Panc1 (cell line): ENCODE measurements at regions not wholly inside any gene's neighbourhood (a gene's known extent, or its start where the extent isn't known, plus 50 kb on each side); places are given as distances from the start of the nearest gene placed in this dataset.

Experiments
- ATAC-seq: fragments of 200-7000 bp; cut with Tn5 transposase; 2 replicates; pipeline ENCODE4 v1.9.1; 2020; ENCODE audit warnings: mild to moderate bottlenecking, moderate library complexity
- BruUV-seq: library from RNA; stranded (reverse); fragments of 400-500 nt; replicated peaks from 2 replicates; lab custom pipeline; 2021; lab: Mats Ljungman, UMichigan
- CTCF ChIA-PET: fragments of 300-600 bp; sonication (Branson Sonifier 250); formaldehyde crosslinking; loops from one replicate; lab custom pipeline; 2022; ENCODE audit warnings: antibody characterized with exemption; lab: Charles Lee
- POLR2A ChIA-PET: fragments of 300-600 bp; sonication (Branson Sonifier 250); formaldehyde crosslinking; loops from one replicate; lab custom pipeline; 2022; ENCODE audit warnings: antibody characterized with exemption; lab: Charles Lee
- DNase-seq: peaks from one replicate; pipeline ENCODE4 v3.0.0-alpha.2; 2010; ENCODE audit warnings: low read depth, low spot score
- H3K27ac ChIP-seq: 2 replicates; pipeline ENCODE4 v1.5.1; 2011; ENCODE audit warnings: mild to moderate bottlenecking, low read length, inconsistent platforms
- H3K27me3 ChIP-seq: fragments of 200-500 bp; sonication (Bioruptor generic); 2 replicates; pipeline ENCODE4 v1.6.0; 2014; ENCODE audit warnings: low read length, inconsistent platforms; ENCODE audit not compliant: control insufficient read depth, insufficient read depth
- H3K36me3 ChIP-seq: fragments of 200-500 bp; sonication (Bioruptor generic); 2 replicates; pipeline ENCODE4 v1.5.1; 2014; ENCODE audit warnings: inconsistent platforms, mild to moderate bottlenecking, low read length, moderate library complexity; ENCODE audit not compliant: control insufficient read depth, insufficient read depth
- H3K4me1 ChIP-seq: 2 replicates; pipeline ENCODE4 v1.5.1; 2011; ENCODE audit warnings: inconsistent platforms, mild to moderate bottlenecking, low read length, moderate library complexity; ENCODE audit not compliant: control insufficient read depth, insufficient read depth
- H3K4me3 ChIP-seq, 2 experiments: 2 replicates each; pipeline ENCODE4 v1.5.1; 2011 to 2012; ENCODE audit warnings: low read depth in 2 of 2, low read length in 2 of 2, mild to moderate bottlenecking in 2 of 2, inconsistent platforms in 1 of 2, moderate library complexity in 1 of 2
- H3K9me3 ChIP-seq: fragments of 200-500 bp; sonication (Bioruptor generic); 2 replicates; pipeline ENCODE4 v1.5.1; 2014; ENCODE audit warnings: low read depth, mild to moderate bottlenecking, inconsistent platforms, low read length, moderate library complexity; ENCODE audit not compliant: control insufficient read depth, insufficient read depth
- CTCF ChIP-seq: fragments of 450-650 bp; IDR thresholded peaks from 2 replicates; pipeline ENCODE4 v1.5.1; 2017; ENCODE audit warnings: mild to moderate bottlenecking
- POLR2AphosphoS5 ChIP-seq: IDR thresholded peaks from 2 replicates; pipeline ENCODE4 v1.6.1; 2012; ENCODE audit warnings: mild to moderate bottlenecking, low read depth, low read length, moderate library complexity
- SIN3A ChIP-seq: IDR thresholded peaks from 2 replicates; pipeline ENCODE4 v1.6.1; 2012; ENCODE audit warnings: low read depth, mild to moderate bottlenecking, low read length, moderate library complexity, borderline replicate concordance; ENCODE audit not compliant: insufficient read depth
- TCF7L2 ChIP-seq: IDR thresholded peaks from 2 replicates; pipeline ENCODE4 v1.6.1; 2011; ENCODE audit warnings: mild to moderate bottlenecking, low read depth, low read length, inconsistent platforms
- in situ Hi-C: cut with HindIII; loops from 2 replicates; pipeline ENCODE4 v1.10.0; 2016; ENCODE audit warnings: low sequenced_read_pairs, low pct_unique_long_range_greater_than_20kb
- intact Hi-C: fragments of 100-400 bp; cut with micrococcal nuclease; formaldehyde crosslinking; loops from one replicate; pipeline ENCODE4 v1.10.0; 2022; ENCODE audit not compliant: unreplicated experiment
- TF ChIP-seq, protein P1 (sequence below), 2 experiments: IDR thresholded peaks; 2 replicates each; pipeline ENCODE4 v1.6.1; 2011 to 2012; ENCODE audit warnings: low read depth in 2 of 2, control low read depth in 1 of 2, low read length in 1 of 2, mild to moderate bottlenecking in 1 of 2, moderate library complexity in 1 of 2; ENCODE audit not compliant: insufficient read depth in 1 of 2

GRCh38 chr11:24233041-24233440 is 263.8 kb upstream of the LUZP2 start:
- POLR2A ChIA-PET: no interaction called here
- Histone ChIP-seq H3K36me3 (no peaks in the 10 kb centered on the region), H3K27ac (no peak overlapping the region), H3K4me3 (no peak overlapping the region), H3K9me3 (no peaks in the 10 kb centered on the region), H3K4me1 (no peaks in the 10 kb centered on the region), H3K27me3 (no peaks in the 10 kb centered on the region)
- CTCF ChIA-PET: no interaction called here
- intact Hi-C loops: no loop called here
- ATAC-seq: no peak
- DNase-seq: no peak
- in situ Hi-C loops: no loop called here
- no TSS peak for BruUV-seq
- TF ChIP-seq SIN3A (no peak), POLR2AphosphoS5 (no peak), TCF7L2 (no peak), CTCF (no peak)
- TF ChIP-seq, protein P1, sequence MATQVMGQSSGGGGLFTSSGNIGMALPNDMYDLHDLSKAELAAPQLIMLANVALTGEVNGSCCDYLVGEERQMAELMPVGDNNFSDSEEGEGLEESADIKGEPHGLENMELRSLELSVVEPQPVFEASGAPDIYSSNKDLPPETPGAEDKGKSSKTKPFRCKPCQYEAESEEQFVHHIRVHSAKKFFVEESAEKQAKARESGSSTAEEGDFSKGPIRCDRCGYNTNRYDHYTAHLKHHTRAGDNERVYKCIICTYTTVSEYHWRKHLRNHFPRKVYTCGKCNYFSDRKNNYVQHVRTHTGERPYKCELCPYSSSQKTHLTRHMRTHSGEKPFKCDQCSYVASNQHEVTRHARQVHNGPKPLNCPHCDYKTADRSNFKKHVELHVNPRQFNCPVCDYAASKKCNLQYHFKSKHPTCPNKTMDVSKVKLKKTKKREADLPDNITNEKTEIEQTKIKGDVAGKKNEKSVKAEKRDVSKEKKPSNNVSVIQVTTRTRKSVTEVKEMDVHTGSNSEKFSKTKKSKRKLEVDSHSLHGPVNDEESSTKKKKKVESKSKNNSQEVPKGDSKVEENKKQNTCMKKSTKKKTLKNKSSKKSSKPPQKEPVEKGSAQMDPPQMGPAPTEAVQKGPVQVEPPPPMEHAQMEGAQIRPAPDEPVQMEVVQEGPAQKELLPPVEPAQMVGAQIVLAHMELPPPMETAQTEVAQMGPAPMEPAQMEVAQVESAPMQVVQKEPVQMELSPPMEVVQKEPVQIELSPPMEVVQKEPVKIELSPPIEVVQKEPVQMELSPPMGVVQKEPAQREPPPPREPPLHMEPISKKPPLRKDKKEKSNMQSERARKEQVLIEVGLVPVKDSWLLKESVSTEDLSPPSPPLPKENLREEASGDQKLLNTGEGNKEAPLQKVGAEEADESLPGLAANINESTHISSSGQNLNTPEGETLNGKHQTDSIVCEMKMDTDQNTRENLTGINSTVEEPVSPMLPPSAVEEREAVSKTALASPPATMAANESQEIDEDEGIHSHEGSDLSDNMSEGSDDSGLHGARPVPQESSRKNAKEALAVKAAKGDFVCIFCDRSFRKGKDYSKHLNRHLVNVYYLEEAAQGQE (IDR thresholded peaks at IDR 0.05; ENCODE audit: insufficient read depth in 1 of 2, low read depth in 2 of 2, low read length in 1 of 2): no peak

- CTCF ChIA-PET: no interaction called here
- no peak for ATAC-seq
- POLR2A ChIA-PET: no interaction called here
These were observed 261.9 kb upstream of the LUZP2 start for GRCh38 chr11:24234822-24235508.

More at GRCh38 chr11:24234822-24235508, 261.9 kb upstream of the LUZP2 start:
- Histone ChIP-seq H3K4me3 (no peak overlapping the region), H3K4me1 (no peaks in the 10 kb centered on the region), H3K36me3 (no peaks in the 10 kb centered on the region), H3K27me3 (no peaks in the 10 kb centered on the region), H3K9me3 (no peaks in the 10 kb centered on the region), H3K27ac (no peak overlapping the region)
- TF ChIP-seq TCF7L2: no peak
- no peak for TF ChIP-seq CTCF
- TF ChIP-seq, protein P1 (IDR thresholded peaks at IDR 0.05; ENCODE audit: insufficient read depth in 1 of 2, low read depth in 2 of 2, low read length in 1 of 2): no peak
- no peak for TF ChIP-seq POLR2AphosphoS5
- no peak for TF ChIP-seq SIN3A
- no peak for DNase-seq
- intact Hi-C loops (no loop called here), in situ Hi-C loops (no loop called here)
- BruUV-seq: no TSS peak
